ENCODE measurements at regions not wholly inside any gene's neighbourhood (a gene's known extent, or its start where the extent isn't known, plus 50 kb on each side); places are given as distances from the start of the nearest gene placed in this dataset.
"Not testable (repeated sequence)": the region's sequence is repeated elsewhere in the genome, so short reads cannot be mapped to it uniquely, and the experiment has no call there.

DNA sequence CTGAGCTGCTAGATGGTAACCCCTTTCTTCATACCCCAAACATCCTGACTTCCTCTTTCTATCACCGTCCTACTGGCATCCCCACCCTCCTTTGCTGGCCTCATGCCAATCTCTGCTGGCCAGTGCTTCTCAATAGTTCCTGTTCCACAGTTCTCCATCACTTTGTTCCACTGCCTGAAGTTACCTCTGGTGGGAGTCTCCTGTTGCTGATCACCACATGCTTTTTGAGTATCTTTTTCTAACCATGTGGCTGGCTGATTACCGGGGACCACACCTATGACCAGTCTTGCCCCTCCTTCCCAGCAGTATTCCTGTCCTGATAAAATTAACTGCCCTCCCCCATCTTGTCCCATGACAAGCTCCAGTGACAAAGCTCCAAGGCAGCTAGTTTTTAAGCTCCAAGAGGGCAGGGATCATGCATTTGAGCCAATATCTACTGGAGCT, 380.4 kb upstream of the CCL2 start:
- Histone ChIP-seq H3K36me3 (ENCODE audit: control insufficient read depth in 2 of 3, insufficient read depth in 3 of 3, low read length in 3 of 3) (no peaks in the 10 kb centered on the region), H3K27ac (ENCODE audit: low read depth in 2 of 2, low read length in 2 of 2) (no peak overlapping the region), H3K4me3 (ENCODE audit: low read length in 3 of 3) (no peak overlapping the region), H3K9ac (ENCODE audit: low read length in 3 of 3) (no peak overlapping the region), H3K4me1 (ENCODE audit: control insufficient read depth in 2 of 3, insufficient read depth in 2 of 3, low read depth in 1 of 3, low read length in 3 of 3) (no peaks in the 10 kb centered on the region), H3K9me3 (ENCODE audit: control insufficient read depth in 2 of 3, insufficient read depth in 1 of 3, low read length in 3 of 3) (no peaks in the 10 kb centered on the region), H3K27me3 (ENCODE audit: control insufficient read depth, insufficient read depth, low read length) (no peaks in the 10 kb centered on the region)
- intact Hi-C loops (cut with DNase I), result no loop called here
- TF ChIP-seq, protein P1, sequence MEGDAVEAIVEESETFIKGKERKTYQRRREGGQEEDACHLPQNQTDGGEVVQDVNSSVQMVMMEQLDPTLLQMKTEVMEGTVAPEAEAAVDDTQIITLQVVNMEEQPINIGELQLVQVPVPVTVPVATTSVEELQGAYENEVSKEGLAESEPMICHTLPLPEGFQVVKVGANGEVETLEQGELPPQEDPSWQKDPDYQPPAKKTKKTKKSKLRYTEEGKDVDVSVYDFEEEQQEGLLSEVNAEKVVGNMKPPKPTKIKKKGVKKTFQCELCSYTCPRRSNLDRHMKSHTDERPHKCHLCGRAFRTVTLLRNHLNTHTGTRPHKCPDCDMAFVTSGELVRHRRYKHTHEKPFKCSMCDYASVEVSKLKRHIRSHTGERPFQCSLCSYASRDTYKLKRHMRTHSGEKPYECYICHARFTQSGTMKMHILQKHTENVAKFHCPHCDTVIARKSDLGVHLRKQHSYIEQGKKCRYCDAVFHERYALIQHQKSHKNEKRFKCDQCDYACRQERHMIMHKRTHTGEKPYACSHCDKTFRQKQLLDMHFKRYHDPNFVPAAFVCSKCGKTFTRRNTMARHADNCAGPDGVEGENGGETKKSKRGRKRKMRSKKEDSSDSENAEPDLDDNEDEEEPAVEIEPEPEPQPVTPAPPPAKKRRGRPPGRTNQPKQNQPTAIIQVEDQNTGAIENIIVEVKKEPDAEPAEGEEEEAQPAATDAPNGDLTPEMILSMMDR (IDR thresholded peaks at IDR 0.05; ENCODE audit: borderline replicate concordance, extremely low read depth, insufficient read depth), result no peak
- DNase-seq (no peak), FAIRE-seq (no peak)

DNA sequence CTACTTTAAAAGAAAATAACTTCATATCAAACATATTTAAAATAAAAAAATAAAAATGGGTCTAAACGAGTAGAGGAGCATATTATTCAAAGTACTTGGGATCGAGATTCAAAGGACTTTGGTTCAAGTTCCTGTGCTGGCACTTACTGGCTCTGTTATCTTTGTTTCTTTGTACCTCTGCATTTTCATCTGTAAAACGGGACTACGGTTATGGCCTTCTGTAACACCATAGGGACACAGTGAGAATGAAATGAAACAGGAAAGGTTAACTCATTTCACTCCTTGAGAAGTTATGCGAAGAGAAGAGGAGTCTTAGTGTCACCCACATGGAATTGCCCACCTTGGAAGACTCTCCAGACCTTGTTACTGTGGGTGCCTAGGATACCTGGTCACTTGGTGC, 379.1 kb upstream of the CCL2 start:
- FAIRE-seq (no peak), DNase-seq (no peak)
- Histone ChIP-seq H3K4me3 (ENCODE audit: low read length in 3 of 3) (no peak overlapping the region), H3K27me3 (ENCODE audit: control insufficient read depth, insufficient read depth, low read length) (no peaks in the 10 kb centered on the region), H3K27ac (ENCODE audit: low read depth in 2 of 2, low read length in 2 of 2) (no peak overlapping the region), H3K9me3 (ENCODE audit: control insufficient read depth in 2 of 3, insufficient read depth in 1 of 3, low read length in 3 of 3) (no peaks in the 10 kb centered on the region), H3K4me1 (ENCODE audit: control insufficient read depth in 2 of 3, insufficient read depth in 2 of 3, low read depth in 1 of 3, low read length in 3 of 3) (no peaks in the 10 kb centered on the region), H3K36me3 (ENCODE audit: control insufficient read depth in 2 of 3, insufficient read depth in 3 of 3, low read length in 3 of 3) (no peaks in the 10 kb centered on the region), H3K9ac (ENCODE audit: low read length in 3 of 3) (no peak overlapping the region)
- TF ChIP-seq, protein P1 (IDR thresholded peaks at IDR 0.05; ENCODE audit: borderline replicate concordance, extremely low read depth, insufficient read depth), result no peak
- intact Hi-C loops (cut with DNase I), result no loop called here

DNA sequence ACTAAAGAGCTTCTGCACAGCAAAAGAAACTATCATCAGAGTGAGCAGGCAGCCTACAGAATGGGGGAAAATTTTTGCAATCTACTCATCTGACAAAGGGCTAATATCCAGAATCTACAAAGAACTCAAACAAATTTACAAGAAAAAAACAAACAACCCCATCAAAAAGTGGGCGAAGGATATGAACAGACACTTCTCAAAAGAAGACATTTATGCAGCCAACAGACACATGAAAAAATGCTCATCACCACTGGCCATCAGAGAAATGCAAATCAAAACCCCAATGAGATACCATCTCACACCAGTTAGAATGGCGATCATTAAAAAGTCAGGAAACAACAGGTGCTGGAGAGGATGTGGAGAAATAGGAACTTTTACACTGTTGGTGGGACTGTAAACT, 372.8 kb upstream of the CCL2 start:
- H3K9ac ChIP-seq (ENCODE audit: low read length in 3 of 3); H3K27me3 ChIP-seq (ENCODE audit: control insufficient read depth, insufficient read depth, low read length); H3K4me3 ChIP-seq (ENCODE audit: low read length in 3 of 3); H3K4me1 ChIP-seq (ENCODE audit: control insufficient read depth in 2 of 3, insufficient read depth in 2 of 3, low read depth in 1 of 3, low read length in 3 of 3); DNase-seq; FAIRE-seq; intact Hi-C loops (cut with DNase I); H3K36me3 ChIP-seq (ENCODE audit: control insufficient read depth in 2 of 3, insufficient read depth in 3 of 3, low read length in 3 of 3); H3K27ac ChIP-seq (ENCODE audit: low read depth in 2 of 2, low read length in 2 of 2); H3K9me3 ChIP-seq (ENCODE audit: control insufficient read depth in 2 of 3, insufficient read depth in 1 of 3, low read length in 3 of 3): not testable (repeated sequence)

DNA sequence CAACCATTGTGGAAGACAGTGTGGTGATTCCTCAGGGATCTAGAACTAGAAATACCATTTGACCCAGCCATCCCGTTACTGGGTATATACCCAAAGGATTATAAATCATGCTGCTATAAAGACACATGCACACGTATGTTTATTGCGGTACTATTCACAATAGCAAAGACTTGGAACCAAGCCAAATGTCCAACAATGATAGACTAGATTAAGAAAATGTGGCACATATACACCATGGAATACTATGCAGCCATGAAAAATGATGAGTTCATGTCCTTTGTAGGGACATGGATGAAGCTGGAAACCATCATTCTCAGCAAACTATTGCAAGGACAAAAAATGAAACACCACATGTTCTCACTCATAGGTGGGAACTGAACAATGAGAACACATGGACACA, 372.4 kb upstream of the CCL2 start:
- H3K4me1 ChIP-seq (ENCODE audit: control insufficient read depth in 2 of 3, insufficient read depth in 2 of 3, low read depth in 1 of 3, low read length in 3 of 3); intact Hi-C loops (cut with DNase I); H3K9ac ChIP-seq (ENCODE audit: low read length in 3 of 3); H3K36me3 ChIP-seq (ENCODE audit: control insufficient read depth in 2 of 3, insufficient read depth in 3 of 3, low read length in 3 of 3); H3K27ac ChIP-seq (ENCODE audit: low read depth in 2 of 2, low read length in 2 of 2); H3K27me3 ChIP-seq (ENCODE audit: control insufficient read depth, insufficient read depth, low read length); DNase-seq; FAIRE-seq; H3K4me3 ChIP-seq (ENCODE audit: low read length in 3 of 3); H3K9me3 ChIP-seq (ENCODE audit: control insufficient read depth in 2 of 3, insufficient read depth in 1 of 3, low read length in 3 of 3): not testable (repeated sequence)

DNA sequence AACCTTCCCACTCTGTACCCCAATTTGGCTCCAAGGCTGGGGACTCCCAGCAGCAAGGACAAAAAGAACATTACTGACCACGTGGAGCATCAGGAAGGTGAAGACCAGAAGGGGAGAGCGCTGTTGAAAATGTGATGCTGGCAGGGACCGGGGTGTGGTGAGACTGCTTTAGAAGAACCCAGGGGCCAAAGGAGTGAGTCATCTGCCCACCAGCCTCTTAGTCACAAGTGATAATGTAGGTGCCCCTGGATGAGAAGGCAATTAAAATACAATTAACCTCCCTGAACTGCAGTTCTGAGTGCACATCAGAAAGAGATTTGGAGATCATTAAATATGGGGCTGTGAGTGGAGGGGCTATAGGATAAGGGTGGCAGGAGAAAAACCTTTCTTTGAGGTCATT, 366.6 kb upstream of the CCL2 start:
- Histone ChIP-seq H3K36me3 (ENCODE audit: control insufficient read depth in 2 of 3, insufficient read depth in 3 of 3, low read length in 3 of 3) (no peaks in the 10 kb centered on the region), H3K9ac (ENCODE audit: low read length in 3 of 3) (no peak overlapping the region), H3K4me3 (ENCODE audit: low read length in 3 of 3) (no peak overlapping the region), H3K9me3 (ENCODE audit: control insufficient read depth in 2 of 3, insufficient read depth in 1 of 3, low read length in 3 of 3) (no peaks in the 10 kb centered on the region), H3K27ac (ENCODE audit: low read depth in 2 of 2, low read length in 2 of 2) (no peak overlapping the region), H3K27me3 (ENCODE audit: control insufficient read depth, insufficient read depth, low read length) (no peaks in the 10 kb centered on the region), H3K4me1 (ENCODE audit: control insufficient read depth in 2 of 3, insufficient read depth in 2 of 3, low read depth in 1 of 3, low read length in 3 of 3) (no peaks in the 10 kb centered on the region)
- TF ChIP-seq, protein P1 (IDR thresholded peaks at IDR 0.05; ENCODE audit: borderline replicate concordance, extremely low read depth, insufficient read depth), result no peak
- FAIRE-seq (no peak), DNase-seq (no peak)
- intact Hi-C loops (cut with DNase I), result no loop called here

Measured in kidney (tissue), 13 donors.